H1 (cell line): ENCODE measurements at regions not wholly inside any gene's neighbourhood (a gene's known extent, or its start where the extent isn't known, plus 50 kb on each side); places are given as distances from the start of the nearest gene placed in this dataset.

Experiments
- CTCF ChIA-PET: fragments of 300-600 bp; sonication (Branson Sonifier 250); formaldehyde crosslinking; loops from one replicate; lab custom pipeline; 2021; ENCODE audit not compliant: partially characterized antibody; lab: Charles Lee
- POLR2A ChIA-PET: fragments of 300-600 bp; sonication (Branson Sonifier 250); formaldehyde crosslinking; loops from one replicate; lab custom pipeline; 2021; ENCODE audit warnings: inconsistent platforms; ENCODE audit not compliant: partially characterized antibody; lab: Charles Lee
- DNase-seq, 2 experiments: peaks; one replicate each; pipeline versions ENCODE4 v3.0.0 to v3.0.0-alpha.2; 2010 to 2022; ENCODE audit warnings: low spot score in 2 of 2, low read depth in 1 of 2, mixed read lengths in 1 of 2
- FAIRE-seq: peaks from 2 replicates; lab custom pipeline; 2011; peaks lifted over from hg19 to GRCh38; lab: Jason Lieb, UNC
- H2AFZ ChIP-seq: 2 replicates; pipeline ENCODE4 v1.8.1; 2012; ENCODE audit warnings: low read length, inconsistent platforms
- H2AK5ac ChIP-seq: 2 replicates; pipeline ENCODE4 v1.6.1; 2013; ENCODE audit warnings: low read depth, low read length
- H2BK120ac ChIP-seq: replicated peaks from 2 replicates; pipeline ENCODE3; 2013; ENCODE audit warnings: low read depth, low read length, inconsistent platforms
- H2BK12ac ChIP-seq: 2 replicates; pipeline ENCODE4 v1.6.1; 2013; ENCODE audit warnings: low read depth, low read length
- H2BK15ac ChIP-seq: 2 replicates; pipeline ENCODE4 v1.6.1; 2013; ENCODE audit warnings: low read length
- H2BK20ac ChIP-seq: 2 replicates; pipeline ENCODE4 v1.6.1; 2013; ENCODE audit warnings: low read length
- H2BK5ac ChIP-seq: 2 replicates; pipeline ENCODE4 v1.6.1; 2013; ENCODE audit warnings: low read depth, low read length
- H3K14ac ChIP-seq: 2 replicates; pipeline ENCODE4 v1.6.1; 2013; ENCODE audit warnings: inconsistent platforms; ENCODE audit not compliant: insufficient read length
- H3K18ac ChIP-seq: 2 replicates; pipeline ENCODE4 v1.6.1; 2013; ENCODE audit warnings: low read length; ENCODE audit errors: extremely low read depth
- H3K23ac ChIP-seq: 2 replicates; pipeline ENCODE4 v1.6.1; 2013; ENCODE audit warnings: inconsistent platforms; ENCODE audit not compliant: insufficient read length
- H3K23me2 ChIP-seq: 2 replicates; pipeline ENCODE4 v1.6.1; 2013; ENCODE audit warnings: low read depth, low read length
- H3K27ac ChIP-seq: 2 replicates; pipeline ENCODE4 v1.6.1; 2011; ENCODE audit warnings: low read depth, low read length, inconsistent platforms
- H3K27me3 ChIP-seq, 4 experiments: replicated peaks in 1 of 4; 1 replicate in 1 of 4; 2 replicates in 3 of 4; pipeline versions ENCODE4 v1.6.1 to v1.8.1; 2011 to 2013; ENCODE audit warnings: low read length in 3 of 4, mild to moderate bottlenecking in 3 of 4, inconsistent platforms in 2 of 4, mixed read lengths in 2 of 4, moderate library complexity in 1 of 4; ENCODE audit not compliant: control insufficient read depth in 3 of 4, insufficient read depth in 3 of 4; ENCODE audit errors: extremely low read depth in 1 of 4
- H3K36me3 ChIP-seq, 4 experiments: 2 replicates each; pipeline versions ENCODE4 v1.6.1 to v1.8.1; 2011 to 2013; ENCODE audit warnings: mild to moderate bottlenecking in 4 of 4, low read length in 3 of 4, moderate library complexity in 2 of 4, control low read depth in 1 of 4, inconsistent platforms in 1 of 4; ENCODE audit not compliant: insufficient read depth in 4 of 4, control insufficient read depth in 2 of 4
- H3K4ac ChIP-seq: replicated peaks from 2 replicates; pipeline ENCODE3; 2013; ENCODE audit warnings: low read length, low read depth, mixed read lengths, inconsistent platforms; ENCODE audit not compliant: insufficient read length
- H3K4me1 ChIP-seq, 4 experiments: replicated peaks in 1 of 4; 1 replicate in 1 of 4; 2 replicates in 3 of 4; pipeline versions ENCODE4 v1.6.1 to v1.8.1; 2011 to 2013; ENCODE audit warnings: low read length in 3 of 4, inconsistent platforms in 2 of 4, mixed read lengths in 1 of 4; ENCODE audit not compliant: insufficient read depth in 4 of 4, control insufficient read depth in 3 of 4
- H3K4me2 ChIP-seq, 2 experiments: 2 replicates each; pipeline versions ENCODE4 v1.6.1 to v1.8.1; 2011 to 2013; ENCODE audit warnings: low read depth in 2 of 2, low read length in 2 of 2, control low read depth in 1 of 2, inconsistent platforms in 1 of 2, mild to moderate bottlenecking in 1 of 2; ENCODE audit not compliant: insufficient read depth in 1 of 2
- H3K4me3 ChIP-seq, 4 experiments: fragments of 200-600, 300-600 bp in 1 of 4; sonication (generic), shearing (Covaris generic), sonication (Bioruptor Twin) in 1 of 4; 2 replicates each; pipeline versions ENCODE4 v1.5.1 to v1.8.1; 2011 to 2016; ENCODE audit warnings: low read length in 4 of 4, low read depth in 3 of 4, control low read depth in 2 of 4, inconsistent platforms in 2 of 4, mild to moderate bottlenecking in 2 of 4, mixed read lengths in 1 of 4, moderate library complexity in 1 of 4; ENCODE audit not compliant: insufficient read depth in 2 of 4; ENCODE audit errors: extremely low read depth in 1 of 4
- H3K56ac ChIP-seq: replicated peaks from 2 replicates; pipeline ENCODE3; 2013; ENCODE audit warnings: low read depth, mild to moderate bottlenecking, mixed read lengths, low read length, inconsistent platforms; ENCODE audit not compliant: insufficient read length
- H3K79me1 ChIP-seq: 2 replicates; pipeline ENCODE4 v1.6.1; 2013; ENCODE audit warnings: low read depth, low read length, control low read depth
- H3K79me2 ChIP-seq, 2 experiments: 2 replicates each; pipeline versions ENCODE4 v1.6.1 to v1.8.1; 2012 to 2013; ENCODE audit warnings: low read length in 2 of 2, mild to moderate bottlenecking in 2 of 2, inconsistent platforms in 1 of 2; ENCODE audit not compliant: insufficient read depth in 2 of 2, control insufficient read depth in 1 of 2
- H3K9ac ChIP-seq, 4 experiments: replicated peaks in 1 of 4; 1 replicate in 1 of 4; 2 replicates in 3 of 4; pipeline versions ENCODE4 v1.6.1 to v1.8.1; 2011 to 2013; ENCODE audit warnings: low read depth in 3 of 4, low read length in 3 of 4, control low read depth in 2 of 4, mild to moderate bottlenecking in 2 of 4, moderate library complexity in 2 of 4, inconsistent platforms in 1 of 4; ENCODE audit errors: extremely low read depth in 1 of 4
- H3K9me3 ChIP-seq, 2 experiments: 2 replicates each; pipeline versions ENCODE4 v1.6.1 to v1.8.1; 2012 to 2013; ENCODE audit warnings: mild to moderate bottlenecking in 2 of 2, moderate library complexity in 2 of 2, control low read depth in 1 of 2, inconsistent platforms in 1 of 2, low read depth in 1 of 2, low read length in 1 of 2, mixed read lengths in 1 of 2; ENCODE audit not compliant: insufficient read depth in 2 of 2
- H4K20me1 ChIP-seq, 2 experiments: replicated peaks in 1 of 2; 2 replicates each; pipeline versions ENCODE3 to v1.8.1; 2011 to 2013; ENCODE audit warnings: inconsistent platforms in 2 of 2, low read length in 2 of 2, mild to moderate bottlenecking in 1 of 2; ENCODE audit not compliant: insufficient read depth in 2 of 2, control insufficient read depth in 1 of 2
- H4K5ac ChIP-seq: 2 replicates; pipeline ENCODE4 v1.6.1; 2013; ENCODE audit warnings: low read length, low read depth, mixed read lengths, inconsistent platforms; ENCODE audit not compliant: insufficient read length
- H4K8ac ChIP-seq: 2 replicates; pipeline ENCODE4 v1.8.0; 2013; ENCODE audit warnings: mild to moderate bottlenecking, moderate library complexity, low read length, inconsistent platforms; ENCODE audit not compliant: insufficient read depth; ENCODE audit errors: extremely low read depth
- H4K91ac ChIP-seq: replicated peaks from 2 replicates; pipeline ENCODE3; 2013; ENCODE audit warnings: low read length, mixed read lengths, inconsistent platforms; ENCODE audit not compliant: insufficient read length
- BACH1 ChIP-seq: IDR thresholded peaks from 2 replicates; pipeline ENCODE4 v1.6.1; 2012; ENCODE audit warnings: low read length, improper control_type of control experiment
- CEBPB ChIP-seq: IDR thresholded peaks from 2 replicates; pipeline ENCODE4 v1.6.1; 2012; ENCODE audit warnings: low read depth, low read length
- CREB1 ChIP-seq: IDR thresholded peaks from 2 replicates; pipeline ENCODE4 v1.6.1; 2012; ENCODE audit warnings: inconsistent platforms
- HDAC6 ChIP-seq: IDR thresholded peaks from one replicate; pipeline ENCODE4 v1.7.1; 2012; ENCODE audit warnings: low read depth, mild to moderate bottlenecking, inconsistent platforms, low read length, moderate library complexity
- KDM1A ChIP-seq: fragments of 200-600, 300-600 bp; sonication (generic); IDR thresholded peaks from 2 replicates; pipeline ENCODE4 v1.7.1; 2016; ENCODE audit warnings: mild to moderate bottlenecking, low read length, borderline replicate concordance
- RFX5 ChIP-seq: IDR thresholded peaks from 2 replicates; pipeline ENCODE4 v1.6.1; 2011; ENCODE audit warnings: low read depth, low read length, improper control_type of control experiment, borderline replicate concordance
- WGBS, 2 experiments: shearing (Covaris generic) in 1 of 2; methylation state at CpG; one replicate each; pipeline versions ENCODE4 v1.1.6 to v1.1.7; 2013 to 2015; ENCODE audit warnings: low lambda C conversion rate in 2 of 2, mixed read lengths in 2 of 2, inconsistent platforms in 1 of 2, low coverage in 1 of 2, missing lambda C conversion rate in 1 of 2; ENCODE audit not compliant: insufficient replicate concordance in 2 of 2, insufficient coverage in 1 of 2, insufficient read length in 1 of 2; ENCODE audit errors: extremely low coverage in 1 of 2, missing lambda C conversion rate in 1 of 2; 5-methylcytosine and 5-hydroxymethylcytosine counted together

- Histone ChIP-seq H2BK12ac (no peak overlapping the region; the same call in 1 of the 2 replicates), H2BK20ac (peak overlapping the region; percentile 56; the same call in 1 of the 2 replicates), H3K14ac (no peak overlapping the region), H4K8ac (no peak overlapping the region), H2AK5ac (no peak overlapping the region), H3K9ac (no peak overlapping the region), H3K27me3 (peaks cover 0 to 1% (median 0%) of the 10 kb centered on the region in 4 experiments; a peak in 1 of 7 replicates), H4K5ac (no peak overlapping the region), H3K79me2 (no peaks in the 10 kb centered on the region), H4K91ac (no peak overlapping the region), H3K4me3 (no peak overlapping the region), H3K4me2 (no peak overlapping the region), H3K56ac (no peak overlapping the region), H2BK15ac (no peak overlapping the region), H3K23ac (no peak overlapping the region), H3K27ac (no peak overlapping the region), H2BK5ac (no peak overlapping the region), H3K4ac (peak overlapping the region; percentile 19), H3K9me3 (no peaks in the 10 kb centered on the region), H3K79me1 (no peaks in the 10 kb centered on the region), H3K18ac (no peak overlapping the region), H3K4me1 (no peaks in the 10 kb centered on the region), H3K36me3 (no peaks in the 10 kb centered on the region), H4K20me1 (no peaks in the 10 kb centered on the region), H3K23me2 (no peaks in the 10 kb centered on the region), H2AFZ (no peak overlapping the region), H2BK120ac (no peak overlapping the region)
- CTCF ChIA-PET: no interaction called here
- FAIRE-seq (no peak), DNase-seq (no peak)
- no peak for TF ChIP-seq BACH1
- no peak for TF ChIP-seq RFX5
- no peak for TF ChIP-seq HDAC6
- TF ChIP-seq CEBPB: peak; percentile 24; the same call in 1 of the 2 replicates
- no peak for TF ChIP-seq KDM1A
- no peak for TF ChIP-seq CREB1
- WGBS, 2 experiments: 77% methylated on average over 3 of the region's 3 CpGs; no CpG with 5 or more reads in 1 of the 2 experiments
- POLR2A ChIA-PET: no interaction called here
These were observed 206.9 kb upstream of the MBL2 start for GRCh38 chr10:52979295-52979990.
